ENCODE measurements at regions not wholly inside any gene's neighbourhood (a gene's known extent, or its start where the extent isn't known, plus 50 kb on each side); places are given as distances from the start of the nearest gene placed in this dataset.

GRCh38 chr3:153679714-153680113, 441.5 kb upstream of the ARHGEF26 start:
- no peak for DNase-seq

- DNase-seq = no peak
These were observed 440.7 kb upstream of the ARHGEF26 start for GRCh38 chr3:153680526-153680925.

GRCh38 chr3:153681057-153681456, 440.1 kb upstream of the ARHGEF26 start:
- DNase-seq = no peak

GRCh38 chr3:153688301-153689120, 432.7 kb upstream of the ARHGEF26 start:
- DNase-seq = no peak

GRCh38 chr3:153693207-153693606, 428.0 kb upstream of the ARHGEF26 start:
- DNase-seq = no peak

GRCh38 chr3:153702106-153702505, 419.1 kb upstream of the ARHGEF26 start:
- DNase-seq = no peak

- DNase-seq = no peak
These were observed 417.1 kb upstream of the ARHGEF26 start for GRCh38 chr3:153704115-153704514.

GRCh38 chr3:153706706-153707105, 414.5 kb upstream of the ARHGEF26 start:
- no peak for DNase-seq

GRCh38 chr3:153714016-153714415, 407.2 kb upstream of the ARHGEF26 start:
- no peak for DNase-seq

- DNase-seq = no peak
These were observed 406.5 kb upstream of the ARHGEF26 start for GRCh38 chr3:153714588-153715290.

- no peak for DNase-seq
These were observed 399.0 kb upstream of the ARHGEF26 start for GRCh38 chr3:153722157-153722556.

- DNase-seq = no peak
These were observed 390.1 kb upstream of the ARHGEF26 start for GRCh38 chr3:153731071-153731470.

- DNase-seq = no peak
These were observed 386.2 kb upstream of the ARHGEF26 start for GRCh38 chr3:153734777-153735551.

GRCh38 chr3:153740109-153740508, 381.1 kb upstream of the ARHGEF26 start:
- no peak for DNase-seq

GRCh38 chr3:153744889-153745288, 376.3 kb upstream of the ARHGEF26 start:
- no peak for DNase-seq

GRCh38 chr3:153746211-153746610, 375.0 kb upstream of the ARHGEF26 start:
- DNase-seq = no peak

- no peak for DNase-seq
These were observed 372.1 kb upstream of the ARHGEF26 start for GRCh38 chr3:153749070-153749610.

- DNase-seq = no peak
These were observed 368.7 kb upstream of the ARHGEF26 start for GRCh38 chr3:153752405-153753027.

- DNase-seq = no peak
These were observed 368.2 kb upstream of the ARHGEF26 start for GRCh38 chr3:153753035-153753434.

GRCh38 chr3:153756816-153757215, 364.4 kb upstream of the ARHGEF26 start:
- no peak for DNase-seq

- no peak for DNase-seq
These were observed 363.4 kb upstream of the ARHGEF26 start for GRCh38 chr3:153757839-153758238.

- DNase-seq = no peak
These were observed 360.2 kb upstream of the ARHGEF26 start for GRCh38 chr3:153760948-153761347.
